Activated naive CD8-positive, alpha-beta T cell treated with anti-CD3 and anti-CD28 coated beads, Interleukin-2, amount 10 ng/mL, durations not matched to agents 7 days and 5 days (primary cell): ENCODE measurements at regions not wholly inside any gene's neighbourhood (a gene's known extent, or its start where the extent isn't known, plus 50 kb on each side); places are given as distances from the start of the nearest gene placed in this dataset.
A peak's percentile ranks its signal among the peaks of the same experiment; 100 is the strongest.

Source experiments
- ATAC-seq: fragments of 150-1000 bp; cut with Tn5 transposase; one replicate; pipeline ENCODE4 v1.10.0; 2021; ENCODE audit warnings: low read depth, moderate library complexity
- POLR2A ChIA-PET: fragments of 350-600 bp; sonication (Branson Sonifier 250); formaldehyde crosslinking; loops from one replicate; lab custom pipeline; 2021; ENCODE audit warnings: antibody characterized with exemption; lab: Charles Lee
- DNase-seq: peaks from one replicate; pipeline ENCODE4 v3.0.0; 2021
- H3K27ac Mint-ChIP-seq: one replicate; pipeline ENCODE4 v1.8.0; 2022; ENCODE audit warnings: mild to moderate bottlenecking, mixed read lengths
- H3K27me3 Mint-ChIP-seq: one replicate; pipeline ENCODE4 v1.8.0; 2022; ENCODE audit warnings: mild to moderate bottlenecking, moderate library complexity, mixed read lengths
- H3K36me3 Mint-ChIP-seq: one replicate; pipeline ENCODE4 v1.8.0; 2021; ENCODE audit warnings: mild to moderate bottlenecking, mixed read lengths
- H3K4me1 Mint-ChIP-seq: one replicate; pipeline ENCODE4 v1.8.0; 2021; ENCODE audit warnings: mixed read lengths
- H3K4me3 Mint-ChIP-seq: one replicate; pipeline ENCODE4 v1.8.0; 2022; ENCODE audit warnings: mild to moderate bottlenecking, moderate library complexity, mixed read lengths
- H3K9me3 Mint-ChIP-seq: one replicate; pipeline ENCODE4 v1.8.0; 2021; ENCODE audit warnings: mixed read lengths

DNA sequence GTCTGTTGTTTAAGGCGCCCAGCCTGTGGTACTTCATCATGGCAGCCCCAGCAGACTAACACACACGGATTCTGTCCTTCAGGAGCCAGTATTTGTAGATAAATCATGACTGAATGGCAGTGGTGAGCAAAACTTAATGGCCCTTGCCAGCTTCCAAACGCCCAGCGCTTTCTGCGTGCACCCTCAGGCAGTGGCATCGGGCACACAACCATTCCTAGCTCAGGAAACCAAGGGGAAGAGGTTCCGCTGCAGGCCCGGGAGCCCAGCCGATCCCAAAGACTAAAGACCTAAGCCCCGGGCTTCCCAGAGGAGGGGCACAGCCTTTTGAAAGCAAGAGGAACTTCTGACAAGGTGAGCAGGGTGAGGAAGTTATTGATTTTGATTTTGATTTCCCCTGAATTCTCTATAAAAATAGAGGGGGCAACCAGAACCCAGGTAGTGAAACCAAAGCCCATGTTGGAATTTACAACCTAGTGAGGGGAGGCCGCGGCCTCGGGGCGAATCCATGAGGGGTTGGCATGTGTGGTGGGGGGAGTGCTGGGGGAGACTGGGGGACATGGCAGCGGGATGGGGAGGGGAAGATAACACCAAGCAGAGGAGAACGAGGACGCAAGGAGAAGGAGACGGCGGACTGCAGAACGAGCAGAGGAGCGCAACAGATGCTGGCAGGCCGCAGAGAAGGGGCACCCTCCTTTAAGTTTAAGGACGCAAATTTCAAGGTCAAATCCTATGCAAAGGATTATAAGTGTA, 79.9 kb upstream of the SEPTIN5 start:
- Mint-ChIP-seq H3K9me3 (no peaks in the 10 kb centered on the region), H3K27me3 (no peaks in the 10 kb centered on the region), H3K4me1 (peaks cover 2% of the 10 kb centered on the region), H3K4me3 (no peak overlapping the region), H3K36me3 (no peaks in the 10 kb centered on the region), H3K27ac (no peak overlapping the region)
- ATAC-seq, result no peak
- POLR2A ChIA-PET, result no interaction called here
- DNase-seq, result peak; percentile 14

DNA sequence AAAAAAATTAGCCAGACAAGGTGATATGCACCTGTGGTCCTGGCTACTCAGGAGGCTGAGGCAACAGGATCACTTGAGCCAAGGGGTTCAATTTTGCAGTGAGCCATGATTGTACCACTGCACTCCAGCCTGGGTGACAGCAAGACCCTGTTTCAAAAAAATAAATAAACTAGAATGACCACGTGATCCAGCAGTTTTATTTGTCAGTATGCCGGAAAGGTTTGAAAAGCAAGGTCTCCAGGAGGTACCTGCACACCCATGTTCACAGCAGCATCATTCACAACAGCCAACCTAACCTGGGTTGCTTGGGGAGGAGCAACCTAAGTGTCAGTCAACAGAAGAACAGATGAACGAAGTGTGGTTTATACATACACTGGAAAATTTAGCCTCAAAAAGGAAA, 78.7 kb upstream of the SEPTIN5 start:
- Mint-ChIP-seq H3K36me3 (no peaks in the 10 kb centered on the region), H3K27me3 (peaks cover 2% of the 10 kb centered on the region), H3K4me1 (peaks cover 2% of the 10 kb centered on the region), H3K27ac (no peak overlapping the region), H3K4me3 (no peak overlapping the region), H3K9me3 (no peaks in the 10 kb centered on the region)
- no peak for ATAC-seq
- POLR2A ChIA-PET, result no interaction called here
- no peak for DNase-seq

DNA sequence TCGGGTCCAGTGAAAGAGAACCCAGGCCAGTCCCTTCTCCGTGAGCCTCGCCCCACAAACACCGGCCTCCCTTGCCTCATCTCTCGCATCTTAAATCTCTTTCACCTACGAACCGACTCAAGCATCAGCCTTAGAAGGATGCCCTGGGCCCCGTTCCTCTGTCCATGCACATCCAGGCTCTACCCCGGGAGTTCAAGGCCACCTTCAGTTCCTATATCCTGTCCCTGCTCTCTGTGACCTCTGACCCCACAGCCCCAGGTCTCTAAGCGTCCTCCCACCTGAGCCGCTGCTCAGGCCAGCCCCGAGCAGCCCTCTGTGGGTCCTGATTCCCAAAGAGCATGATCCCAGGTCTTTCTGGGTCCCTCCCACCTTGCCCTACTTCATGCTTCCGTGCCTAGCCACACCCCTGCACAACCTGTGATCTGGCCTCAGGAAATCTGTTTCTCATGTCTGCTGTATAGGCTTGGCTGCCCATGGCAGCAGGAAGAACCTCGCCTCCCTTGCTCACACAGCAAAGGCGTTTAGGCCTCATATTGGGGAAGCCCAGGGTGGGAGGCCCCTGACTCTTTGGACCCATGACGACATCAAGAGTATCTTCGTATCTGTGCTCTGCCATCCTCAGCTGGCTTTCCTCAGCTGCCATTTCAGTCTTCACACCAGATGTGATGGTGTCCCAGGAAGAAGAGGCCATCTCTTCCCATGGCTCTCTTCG, 77.5 kb upstream of the SEPTIN5 start:
- POLR2A ChIA-PET, result no interaction called here
- Mint-ChIP-seq H3K9me3 (no peaks in the 10 kb centered on the region), H3K36me3 (no peaks in the 10 kb centered on the region), H3K4me1 (peaks cover 2% of the 10 kb centered on the region), H3K4me3 (no peak overlapping the region), H3K27ac (no peak overlapping the region), H3K27me3 (peaks cover 2% of the 10 kb centered on the region)
- DNase-seq (no peak), ATAC-seq (no peak)

DNA sequence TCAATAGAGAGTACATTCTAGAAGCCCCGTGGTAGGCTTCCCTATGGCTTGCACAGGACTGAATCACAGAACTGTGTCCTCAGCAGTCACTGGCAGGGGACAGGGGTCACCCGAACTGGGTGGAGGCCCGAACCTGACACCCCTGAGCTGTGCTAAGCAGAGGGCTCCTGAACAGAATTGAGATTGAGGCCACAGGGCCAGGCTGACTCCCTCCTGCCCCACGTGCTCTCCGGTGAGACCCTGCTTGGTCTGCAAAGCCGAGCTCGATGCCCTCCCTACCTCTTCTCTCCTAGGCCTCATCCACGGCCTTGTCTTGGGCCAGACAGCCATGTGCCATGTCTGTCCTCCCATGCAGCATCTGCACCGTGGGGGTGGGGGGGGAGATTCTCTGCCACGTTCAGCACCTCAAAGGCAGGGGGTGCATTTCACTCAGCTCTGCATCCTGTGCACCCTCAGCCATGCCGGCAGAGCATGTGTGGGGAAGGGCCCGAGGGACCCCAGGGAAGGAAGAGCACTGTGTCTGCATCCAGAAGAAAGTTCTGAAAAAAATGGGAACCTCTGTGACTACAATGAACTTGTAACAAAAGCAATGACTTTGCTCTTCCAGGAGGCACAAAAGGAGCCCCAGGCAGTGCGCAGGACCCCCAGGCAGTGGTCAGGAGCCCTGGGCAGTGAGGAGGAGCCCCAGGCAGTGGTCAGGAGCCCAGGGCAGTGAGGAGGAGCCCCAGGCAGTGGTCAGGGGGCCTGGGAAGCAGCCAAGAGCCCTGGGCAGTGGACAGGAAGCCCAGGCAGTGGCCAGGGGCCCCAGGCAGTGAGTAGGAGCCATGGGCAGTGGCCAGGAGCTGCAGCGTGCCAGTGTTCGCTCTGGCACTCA, 76.7 kb upstream of the SEPTIN5 start:
- POLR2A ChIA-PET, result no interaction called here
- Mint-ChIP-seq H3K27ac (no peak overlapping the region), H3K4me3 (no peak overlapping the region), H3K9me3 (no peaks in the 10 kb centered on the region), H3K27me3 (peaks cover 2% of the 10 kb centered on the region), H3K36me3 (no peaks in the 10 kb centered on the region), H3K4me1 (no peaks in the 10 kb centered on the region)
- no peak for DNase-seq
- no peak for ATAC-seq

GRCh38 chr22:19638282-19639015, 75.9 kb upstream of the SEPTIN5 start:
- H3K9me3 Mint-ChIP-seq, result no peaks in the 10 kb centered on the region
- DNase-seq, result no peak
- H3K27me3 Mint-ChIP-seq, result peaks cover 2% of the 10 kb centered on the region
- H3K4me1 Mint-ChIP-seq, result no peaks in the 10 kb centered on the region
- no peak for ATAC-seq
- POLR2A ChIA-PET, result no interaction called here
- no peaks in the 10 kb centered on the region for H3K36me3 Mint-ChIP-seq
- no peak overlapping the region for H3K27ac Mint-ChIP-seq
- no peak overlapping the region for H3K4me3 Mint-ChIP-seq

DNA sequence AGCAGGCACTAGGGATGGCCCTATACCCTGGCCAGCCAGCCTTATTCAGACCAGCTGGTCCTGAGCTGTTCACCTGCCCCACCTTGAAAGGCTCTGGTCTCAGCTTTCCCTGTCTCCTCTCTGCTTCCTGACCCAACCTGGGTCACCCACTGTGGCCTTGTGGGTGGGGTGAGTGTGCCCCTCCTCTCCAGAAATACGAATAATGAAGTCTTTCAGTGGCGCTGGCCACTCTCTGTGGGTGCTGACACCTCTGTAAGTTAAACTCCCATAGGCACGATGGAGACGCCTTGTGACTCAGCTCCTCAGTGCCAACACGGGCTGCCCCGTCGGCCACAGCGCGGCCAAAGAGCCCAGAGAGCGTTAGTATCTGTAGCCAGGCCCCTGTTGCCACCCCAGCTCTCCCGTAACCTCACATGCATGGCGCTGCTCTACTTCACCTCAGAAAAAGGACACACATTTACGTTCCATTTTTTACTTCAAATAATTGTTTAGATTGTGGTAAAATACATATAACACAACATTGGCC, 74.6 kb upstream of the SEPTIN5 start:
- Mint-ChIP-seq H3K36me3 (no peaks in the 10 kb centered on the region), H3K27me3 (peaks cover 2% of the 10 kb centered on the region), H3K27ac (no peak overlapping the region), H3K4me3 (no peak overlapping the region), H3K9me3 (no peaks in the 10 kb centered on the region), H3K4me1 (no peaks in the 10 kb centered on the region)
- no peak for DNase-seq
- no peak for ATAC-seq
- POLR2A ChIA-PET, result no interaction called here

GRCh38 chr22:19640306-19640705, 74.0 kb upstream of the SEPTIN5 start:
- H3K4me3 Mint-ChIP-seq, result no peak overlapping the region
- ATAC-seq (no peak), DNase-seq (no peak)
- H3K36me3 Mint-ChIP-seq, result no peaks in the 10 kb centered on the region
- peaks cover 2% of the 10 kb centered on the region for H3K27me3 Mint-ChIP-seq
- no peak overlapping the region for H3K27ac Mint-ChIP-seq
- POLR2A ChIA-PET, result no interaction called here
- no peaks in the 10 kb centered on the region for H3K4me1 Mint-ChIP-seq
- H3K9me3 Mint-ChIP-seq, result no peaks in the 10 kb centered on the region

DNA sequence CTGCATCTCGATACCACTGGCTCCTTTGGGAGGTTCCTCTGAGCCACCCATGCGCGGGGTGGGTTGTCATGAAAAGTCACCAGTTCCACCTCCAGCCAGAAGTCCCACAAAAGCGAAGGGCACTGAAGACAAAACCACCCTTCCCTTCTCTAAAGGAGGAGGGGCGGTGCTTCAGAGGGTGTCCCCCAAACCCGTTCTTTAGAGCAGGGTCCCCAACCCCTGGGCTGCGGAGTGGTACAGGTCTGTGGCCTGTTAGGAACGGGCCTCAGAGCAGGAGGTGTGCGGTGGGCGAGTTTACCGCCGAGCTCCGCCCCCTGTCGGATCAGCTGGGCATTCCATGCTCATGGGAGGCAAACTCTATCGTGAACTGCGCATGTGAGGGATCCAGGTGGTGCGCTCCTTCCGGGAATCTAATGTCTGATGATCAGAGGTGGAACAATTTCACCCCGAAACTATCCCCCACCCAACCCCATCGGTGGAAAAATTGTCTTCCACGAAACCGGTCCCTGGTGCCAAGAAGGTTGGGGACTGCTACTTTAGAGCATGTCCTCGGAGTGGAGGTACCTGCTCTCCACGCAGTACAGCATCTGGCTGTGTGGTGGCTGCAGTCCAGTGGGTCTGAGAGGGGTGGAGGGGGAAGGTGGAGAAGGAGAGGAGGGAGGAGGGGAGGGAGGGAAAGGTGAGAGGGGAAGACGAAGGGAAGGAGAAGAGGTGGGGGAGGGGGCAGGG, 72.9 kb upstream of the SEPTIN5 start:
- Mint-ChIP-seq H3K4me1 (no peaks in the 10 kb centered on the region), H3K27ac (no peak overlapping the region), H3K9me3 (no peaks in the 10 kb centered on the region), H3K4me3 (no peak overlapping the region), H3K27me3 (peaks cover 4% of the 10 kb centered on the region), H3K36me3 (no peaks in the 10 kb centered on the region)
- POLR2A ChIA-PET, result no interaction called here
- ATAC-seq (no peak), DNase-seq (peak; percentile 22)

GRCh38 chr22:19641983-19642451, 72.3 kb upstream of the SEPTIN5 start:
- H3K4me3 Mint-ChIP-seq, result no peak overlapping the region
- H3K27ac Mint-ChIP-seq, result no peak overlapping the region
- H3K27me3 Mint-ChIP-seq, result peaks cover 9% of the 10 kb centered on the region
- POLR2A ChIA-PET, result no interaction called here
- DNase-seq (peak; percentile 10), ATAC-seq (no peak)
- no peaks in the 10 kb centered on the region for H3K4me1 Mint-ChIP-seq
- peaks cover under 1% of the 10 kb centered on the region for H3K9me3 Mint-ChIP-seq
- no peaks in the 10 kb centered on the region for H3K36me3 Mint-ChIP-seq

GRCh38 chr22:19643448-19644313, 70.6 kb upstream of the SEPTIN5 start:
- POLR2A ChIA-PET, result no interaction called here
- Mint-ChIP-seq H3K4me1 (no peaks in the 10 kb centered on the region), H3K27ac (no peak overlapping the region), H3K36me3 (peaks cover 5% of the 10 kb centered on the region), H3K9me3 (peaks cover 8% of the 10 kb centered on the region), H3K27me3 (peaks cover 11% of the 10 kb centered on the region), H3K4me3 (no peak overlapping the region)
- DNase-seq (peak; percentile 4), ATAC-seq (no peak)

DNA sequence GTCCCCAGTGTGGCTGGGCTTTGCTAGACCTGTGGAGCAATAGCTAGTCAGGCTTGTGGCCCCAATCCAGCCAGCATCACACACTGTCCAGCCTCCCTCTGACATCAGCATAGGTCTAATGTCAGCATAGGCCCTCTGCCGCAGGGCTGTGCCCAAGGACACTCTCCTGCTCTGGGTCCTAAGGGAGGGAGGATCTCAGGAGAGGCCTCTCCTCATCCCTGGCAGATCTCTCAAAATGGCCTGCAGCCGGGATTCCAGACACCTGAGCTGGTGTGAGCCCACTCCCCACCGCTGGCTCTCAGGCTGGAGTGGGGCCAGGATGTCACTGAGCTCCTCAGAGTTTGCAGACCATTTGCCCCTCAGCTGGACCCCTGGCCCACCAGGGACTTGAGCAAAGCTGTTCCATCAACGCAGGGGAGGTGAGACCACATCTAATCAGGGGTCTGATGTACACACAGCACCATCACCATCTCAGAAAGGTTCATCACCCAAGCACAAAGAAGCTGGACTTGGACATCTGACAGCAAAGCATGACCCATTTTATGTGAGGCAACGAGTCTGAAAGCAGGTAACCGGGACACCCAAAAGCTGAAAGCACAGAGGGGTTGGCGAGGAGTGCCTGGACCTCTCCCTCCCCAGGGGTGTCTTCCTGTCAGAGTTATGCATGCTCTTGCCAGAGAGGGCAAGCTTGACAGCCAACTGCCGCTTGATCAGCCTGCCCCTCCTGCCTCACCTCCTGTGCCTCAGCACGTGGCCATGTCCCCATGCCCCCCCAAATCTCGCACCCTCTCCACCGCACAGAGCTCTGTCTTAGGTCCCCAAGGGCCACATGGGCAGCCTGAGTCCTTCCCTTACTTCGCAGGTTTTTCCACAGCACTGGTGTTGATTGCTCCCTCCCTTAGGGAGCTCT, 69.7 kb upstream of the SEPTIN5 start:
- Mint-ChIP-seq H3K4me3 (no peak overlapping the region), H3K36me3 (peaks cover 5% of the 10 kb centered on the region), H3K4me1 (no peaks in the 10 kb centered on the region), H3K9me3 (peaks cover 10% of the 10 kb centered on the region), H3K27me3 (peaks cover 14% of the 10 kb centered on the region), H3K27ac (no peak overlapping the region)
- DNase-seq (peak; percentile 10), ATAC-seq (no peak)
- POLR2A ChIA-PET, result no interaction called here
